ENCODE measurements at regions not wholly inside any gene's neighbourhood (a gene's known extent, or its start where the extent isn't known, plus 50 kb on each side); places are given as distances from the start of the nearest gene placed in this dataset.
A peak's percentile ranks its signal among the peaks of the same experiment; 100 is the strongest.

DNA sequence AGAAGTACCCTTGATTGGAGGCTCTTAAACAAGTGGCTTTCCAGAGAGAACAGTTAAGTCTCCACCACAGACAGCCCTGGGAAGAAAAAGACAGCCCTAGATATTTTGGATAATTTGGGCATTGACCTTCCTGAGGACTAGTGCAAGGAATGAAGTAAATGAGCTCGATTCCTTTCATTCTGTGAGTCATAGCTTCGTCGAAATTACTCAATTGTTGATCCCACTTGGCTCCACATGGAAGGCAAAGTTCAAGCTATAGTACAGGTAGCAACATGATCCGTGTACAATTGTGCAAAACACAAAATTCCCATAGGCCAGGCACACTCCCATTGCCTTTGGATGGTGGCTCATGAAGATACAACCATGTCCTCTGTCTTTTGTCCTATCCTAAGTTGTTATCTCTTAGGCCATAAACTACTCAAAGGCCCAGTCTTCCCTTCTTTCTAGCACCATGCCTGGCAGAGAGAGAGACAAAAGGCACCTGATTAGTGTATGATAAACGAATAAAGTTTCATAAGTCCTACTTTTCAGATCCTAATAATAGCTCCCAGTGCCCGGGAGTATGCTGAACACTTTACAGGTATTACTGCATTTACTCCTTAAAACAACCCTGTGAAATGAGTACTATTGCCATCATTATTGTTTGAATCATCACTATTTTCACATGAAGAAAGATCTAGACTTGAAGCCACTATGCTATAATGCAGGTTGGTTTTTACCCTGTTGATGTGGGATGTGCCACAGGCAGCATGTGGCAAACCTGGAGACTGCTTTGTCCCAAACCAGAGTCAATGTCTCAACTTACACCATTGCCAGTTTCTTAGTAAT, 116.7 kb upstream of the RANBP3L start:
- CTCF ChIA-PET = interaction anchor here (0.7 to 5.6 kb wide), 5 partner anchors 15 to 281 kb away, joined by 3 to 60 read pairs (median 11); no protein-coding TSS in a partner anchor
- Histone ChIP-seq H3K4me2 (no peak overlapping the region), H3K9me3 (no peaks in the 10 kb centered on the region), H3K4me3 (no peak overlapping the region), H3K4me1 (no peaks in the 10 kb centered on the region), H3K27ac (no peak overlapping the region)
- ATAC-seq (no peak), DNase-seq (ENCODE audit: low read depth in 1 of 2, low spot score in 1 of 2) (no peak), FAIRE-seq (no peak)
- TF ChIP-seq NFE2L2 (conservative IDR thresholded peaks at IDR 0.05; ENCODE audit: low read length) (no peak), CBX8 (IDR thresholded peaks at IDR 0.05) (peak; percentile 53; the same call in 1 of the 2 replicates), NPAS2 (CRISPR knock-in tag; IDR thresholded peaks at IDR 0.05; ENCODE audit: borderline replicate concordance) (no peak), BHLHE40 (IDR thresholded peaks at IDR 0.05; ENCODE audit: low read depth, low read length) (no peak), POLR2A (IDR thresholded peaks at IDR 0.05; ENCODE audit: low read length) (no peak), KDM5A (IDR thresholded peaks at IDR 0.05) (no peak), ZSCAN20 (CRISPR knock-in tag; IDR thresholded peaks at IDR 0.05) (no peak)
- TF ChIP-seq, protein P1, sequence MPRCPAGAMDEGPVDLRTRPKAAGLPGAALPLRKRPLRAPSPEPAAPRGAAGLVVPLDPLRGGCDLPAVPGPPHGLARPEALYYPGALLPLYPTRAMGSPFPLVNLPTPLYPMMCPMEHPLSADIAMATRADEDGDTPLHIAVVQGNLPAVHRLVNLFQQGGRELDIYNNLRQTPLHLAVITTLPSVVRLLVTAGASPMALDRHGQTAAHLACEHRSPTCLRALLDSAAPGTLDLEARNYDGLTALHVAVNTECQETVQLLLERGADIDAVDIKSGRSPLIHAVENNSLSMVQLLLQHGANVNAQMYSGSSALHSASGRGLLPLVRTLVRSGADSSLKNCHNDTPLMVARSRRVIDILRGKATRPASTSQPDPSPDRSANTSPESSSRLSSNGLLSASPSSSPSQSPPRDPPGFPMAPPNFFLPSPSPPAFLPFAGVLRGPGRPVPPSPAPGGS (IDR thresholded peaks at IDR 0.05) = no peak
- POLR2A ChIA-PET = no interaction called here
- WGBS (ENCODE audit: missing lambda C conversion rate) = 8% methylated on average over 6 of the region's 6 CpGs

DNA sequence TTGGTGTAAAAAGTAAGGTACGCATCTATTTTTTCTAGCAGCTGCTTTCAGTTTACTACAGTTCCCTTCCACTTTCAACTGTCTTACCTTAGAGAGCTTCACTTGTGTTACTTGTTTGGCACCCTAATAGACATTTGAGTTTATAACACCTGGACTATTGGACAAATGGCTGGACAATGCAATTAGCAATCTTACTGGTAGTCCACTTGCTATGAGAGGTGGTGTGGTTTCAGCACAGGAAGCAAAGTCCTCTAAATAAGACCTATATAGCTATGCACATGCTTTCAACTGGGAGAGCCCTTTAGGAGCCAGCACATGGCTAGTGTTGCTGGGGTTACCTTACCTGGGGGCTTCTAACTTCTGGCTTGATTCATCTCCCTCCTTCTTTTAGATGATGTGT, 119.6 kb upstream of the RANBP3L start:
- Histone ChIP-seq H3K4me2 (no peak overlapping the region), H3K9me3 (no peaks in the 10 kb centered on the region), H3K4me3 (no peak overlapping the region), H3K27ac (no peak overlapping the region), H3K4me1 (no peaks in the 10 kb centered on the region)
- FAIRE-seq = no peak
- ChIA-PET CTCF (interaction anchor here (1.0 to 2.2 kb wide), 2 partner anchors 23 to 275 kb away, joined by 3 to 8 read pairs; no protein-coding TSS in a partner anchor), POLR2A (no interaction called here)
- ATAC-seq = no peak
- DNase-seq (ENCODE audit: low read depth in 1 of 2, low spot score in 1 of 2) = no peak
- TF ChIP-seq HDAC2 (IDR thresholded peaks at IDR 0.05) = no peak
- no peak for TF ChIP-seq NR3C1 (IDR thresholded peaks at IDR 0.05)
- TF ChIP-seq KDM1A (IDR thresholded peaks at IDR 0.05; ENCODE audit: low read depth) = no peak
- no peak for TF ChIP-seq ZSCAN20 (CRISPR knock-in tag; IDR thresholded peaks at IDR 0.05)
- no peak for TF ChIP-seq CEBPB (IDR thresholded peaks at IDR 0.05)
- TF ChIP-seq, protein P2, sequence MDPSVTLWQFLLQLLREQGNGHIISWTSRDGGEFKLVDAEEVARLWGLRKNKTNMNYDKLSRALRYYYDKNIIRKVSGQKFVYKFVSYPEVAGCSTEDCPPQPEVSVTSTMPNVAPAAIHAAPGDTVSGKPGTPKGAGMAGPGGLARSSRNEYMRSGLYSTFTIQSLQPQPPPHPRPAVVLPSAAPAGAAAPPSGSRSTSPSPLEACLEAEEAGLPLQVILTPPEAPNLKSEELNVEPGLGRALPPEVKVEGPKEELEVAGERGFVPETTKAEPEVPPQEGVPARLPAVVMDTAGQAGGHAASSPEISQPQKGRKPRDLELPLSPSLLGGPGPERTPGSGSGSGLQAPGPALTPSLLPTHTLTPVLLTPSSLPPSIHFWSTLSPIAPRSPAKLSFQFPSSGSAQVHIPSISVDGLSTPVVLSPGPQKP (IDR thresholded peaks at IDR 0.05; ENCODE audit: low read depth, low read length) = no peak
- no peak for TF ChIP-seq EHMT2 (IDR thresholded peaks at IDR 0.05; ENCODE audit: low read depth)
- 81% methylated on average over 1 of the region's 1 CpG for WGBS (ENCODE audit: missing lambda C conversion rate)

DNA sequence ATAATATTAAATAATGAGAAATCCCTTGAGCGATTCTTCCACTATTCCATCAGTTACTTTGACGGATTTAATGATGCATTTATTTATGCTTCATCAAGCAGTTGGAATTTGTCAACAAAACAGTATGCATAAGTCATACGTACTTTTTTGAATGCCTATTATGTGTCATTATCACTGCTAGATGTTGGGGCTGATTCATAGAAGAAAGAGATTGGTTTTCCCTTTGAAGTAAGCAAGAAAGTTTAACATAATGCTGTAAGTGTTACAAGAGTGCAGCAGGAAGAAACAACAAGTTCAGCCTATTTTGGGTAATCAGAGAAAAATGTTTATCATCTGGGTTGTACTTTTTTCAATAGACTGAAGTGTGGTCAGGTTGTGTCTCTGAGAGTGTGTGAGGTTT, 121.2 kb upstream of the RANBP3L start:
- FAIRE-seq (no peak), ATAC-seq (no peak), DNase-seq (ENCODE audit: low read depth in 1 of 2, low spot score in 1 of 2) (no peak)
- no peak overlapping the region for H3K4me3 ChIP-seq
- no peak overlapping the region for H3K27ac ChIP-seq
- no peaks in the 10 kb centered on the region for H3K9me3 ChIP-seq
- POLR2A ChIA-PET = no interaction called here
- no peak for TF ChIP-seq FOSL2 (IDR thresholded peaks at IDR 0.05)
- TF ChIP-seq FOSL2 (CRISPR knock-in tag; IDR thresholded peaks at IDR 0.05) = no peak
- TF ChIP-seq TP53 (CRISPR knock-in tag; IDR thresholded peaks at IDR 0.05) = no peak
- TF ChIP-seq CHD4 (IDR thresholded peaks at IDR 0.05; ENCODE audit: borderline replicate concordance) = no peak
- TF ChIP-seq, protein P3, sequence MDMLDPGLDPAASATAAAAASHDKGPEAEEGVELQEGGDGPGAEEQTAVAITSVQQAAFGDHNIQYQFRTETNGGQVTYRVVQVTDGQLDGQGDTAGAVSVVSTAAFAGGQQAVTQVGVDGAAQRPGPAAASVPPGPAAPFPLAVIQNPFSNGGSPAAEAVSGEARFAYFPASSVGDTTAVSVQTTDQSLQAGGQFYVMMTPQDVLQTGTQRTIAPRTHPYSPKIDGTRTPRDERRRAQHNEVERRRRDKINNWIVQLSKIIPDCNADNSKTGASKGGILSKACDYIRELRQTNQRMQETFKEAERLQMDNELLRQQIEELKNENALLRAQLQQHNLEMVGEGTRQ (IDR thresholded peaks at IDR 0.05) = no peak
- TF ChIP-seq, protein P4, sequence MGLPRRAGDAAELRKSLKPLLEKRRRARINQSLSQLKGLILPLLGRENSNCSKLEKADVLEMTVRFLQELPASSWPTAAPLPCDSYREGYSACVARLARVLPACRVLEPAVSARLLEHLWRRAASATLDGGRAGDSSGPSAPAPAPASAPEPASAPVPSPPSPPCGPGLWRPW (IDR thresholded peaks at IDR 0.05) = no peak
- TF ChIP-seq, protein P1 (IDR thresholded peaks at IDR 0.05) = no peak
- no peak for TF ChIP-seq JUN (IDR thresholded peaks at IDR 0.05)
- no peak for TF ChIP-seq NR3C1 (IDR thresholded peaks at IDR 0.05)
- TF ChIP-seq RFX5 (IDR thresholded peaks at IDR 0.05) = no peak
- TF ChIP-seq RNF2 (IDR thresholded peaks at IDR 0.05; ENCODE audit: borderline replicate concordance, low read depth) = no peak
- no peak for TF ChIP-seq KDM1A (IDR thresholded peaks at IDR 0.05; ENCODE audit: low read depth)
- no peak for TF ChIP-seq RARB (CRISPR knock-in tag; IDR thresholded peaks at IDR 0.05)
- no peak overlapping the region for H3K4me2 ChIP-seq
- H3K4me1 ChIP-seq = no peaks in the 10 kb centered on the region
- WGBS (ENCODE audit: missing lambda C conversion rate) = 11% methylated on average over 3 of the region's 3 CpGs
- CTCF ChIA-PET = interaction anchor here (0.9 to 2.2 kb wide), 2 partner anchors 85 to 273 kb away, joined by 4 to 8 read pairs; no protein-coding TSS in a partner anchor
